A673 (cell line): ENCODE measurements at regions not wholly inside any gene's neighbourhood (a gene's known extent, or its start where the extent isn't known, plus 50 kb on each side); places are given as distances from the start of the nearest gene placed in this dataset.

Experiments
- CTCF ChIP-seq: fragments of 300-800, 200-600 bp; sonication (generic); conservative IDR thresholded peaks from 2 replicates; pipeline ENCODE4 v1.5.1; 2017; ENCODE audit warnings: low read depth, mild to moderate bottlenecking, antibody characterized with exemption, low read length, moderate library complexity, mixed read lengths
- EZH2 ChIP-seq: fragments of 200-600 bp; sonication (generic); IDR thresholded peaks from 2 replicates; pipeline ENCODE4 v1.6.1; 2017; ENCODE audit warnings: borderline replicate concordance, low read depth, mild to moderate bottlenecking, mixed read lengths, antibody characterized with exemption, low read length; ENCODE audit not compliant: poor library complexity, severe bottlenecking

DNA sequence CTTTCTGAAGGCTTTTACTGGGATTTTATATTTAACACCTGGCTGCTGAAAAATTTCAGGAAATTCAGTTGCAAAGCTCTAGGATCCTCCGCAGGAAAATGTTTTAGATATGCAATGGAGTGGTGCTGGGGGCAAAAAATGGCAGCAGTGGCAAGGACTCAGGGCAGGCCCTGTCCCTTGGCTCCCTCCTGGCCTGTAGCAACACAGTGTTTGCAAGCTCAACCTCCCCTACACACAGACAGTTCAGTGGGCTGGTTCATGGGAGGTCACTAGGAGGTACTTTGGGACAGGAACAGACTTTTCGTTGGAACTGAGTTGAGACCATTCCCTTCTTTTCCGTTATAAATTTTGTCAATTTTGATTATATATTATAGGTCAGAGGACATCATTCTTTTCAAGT is 270.4 kb downstream of the ADAMTS20 start:
- TF ChIP-seq CTCF (no peak), EZH2 (no peak)
